ENCODE measurements at regions not wholly inside any gene's neighbourhood (a gene's known extent, or its start where the extent isn't known, plus 50 kb on each side); places are given as distances from the start of the nearest gene placed in this dataset.
"Not testable (repeated sequence)": the region's sequence is repeated elsewhere in the genome, so short reads cannot be mapped to it uniquely, and the experiment has no call there.

DNA sequence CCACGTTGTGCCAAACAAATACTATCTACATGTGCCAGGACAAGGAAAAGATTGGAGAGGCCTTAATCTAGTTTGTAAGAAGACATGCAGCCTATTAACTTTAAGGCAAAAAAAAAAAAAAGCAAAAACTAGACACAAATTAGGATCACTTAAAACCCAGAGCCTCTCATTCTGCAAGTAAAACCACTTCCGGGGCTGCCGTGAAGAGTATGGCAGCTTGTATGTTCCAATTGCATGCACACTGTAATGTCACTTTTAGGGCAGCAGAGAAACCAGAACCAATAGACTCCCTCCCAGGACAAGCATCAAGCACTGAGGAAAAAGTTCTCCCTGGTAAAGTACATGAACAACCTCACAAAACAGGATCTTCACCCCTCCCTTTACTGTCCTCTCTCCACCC is 70.6 kb downstream of the RSL24D1 start:
- no peak for DNase-seq (ENCODE audit: low read depth)

DNA sequence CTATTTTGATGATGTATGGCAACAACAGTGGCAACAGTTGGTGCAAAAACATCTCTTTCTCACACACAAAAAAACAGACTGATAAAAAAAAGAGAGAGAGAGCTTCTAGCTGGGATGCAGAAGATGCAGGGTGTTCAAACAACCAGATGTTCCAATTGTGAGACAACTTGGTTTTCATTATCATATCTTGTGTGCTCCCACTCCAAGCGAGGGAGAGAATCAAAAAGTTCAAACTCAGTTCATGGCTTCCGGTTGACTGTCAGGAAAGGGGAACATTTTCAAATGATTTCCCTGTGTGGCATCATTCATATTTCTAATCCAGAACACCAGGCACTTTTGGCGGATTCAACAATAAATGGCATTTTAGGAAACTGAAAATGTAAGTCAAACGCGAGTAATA is 72.1 kb downstream of the RSL24D1 start:
- no peak for DNase-seq (ENCODE audit: low read depth)

DNA sequence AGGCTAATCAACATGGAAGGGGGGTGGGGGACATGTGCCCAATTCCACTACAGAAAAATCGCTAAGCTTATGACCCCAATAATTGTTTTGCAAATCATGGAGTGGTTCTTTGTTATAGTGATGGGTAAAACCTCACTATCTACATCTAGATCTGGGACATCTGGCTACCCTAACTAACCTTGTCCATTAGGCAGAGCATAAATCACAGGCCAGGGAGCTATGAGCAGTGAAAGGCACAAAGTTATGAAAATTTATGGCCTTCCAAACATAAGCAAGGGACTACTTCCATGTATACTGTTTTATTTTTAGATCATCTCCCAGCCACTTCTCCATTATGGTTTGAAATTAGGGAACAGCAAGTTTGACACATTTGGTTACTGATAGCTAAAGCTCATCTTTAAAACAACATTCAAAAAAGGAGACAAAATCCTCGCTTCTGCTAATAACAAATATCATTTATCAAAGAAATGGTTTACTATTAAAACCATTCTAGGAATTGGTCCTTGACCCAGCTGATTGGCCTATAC is 78.3 kb downstream of the RSL24D1 start:
- no peak for DNase-seq (ENCODE audit: low read depth)

DNA sequence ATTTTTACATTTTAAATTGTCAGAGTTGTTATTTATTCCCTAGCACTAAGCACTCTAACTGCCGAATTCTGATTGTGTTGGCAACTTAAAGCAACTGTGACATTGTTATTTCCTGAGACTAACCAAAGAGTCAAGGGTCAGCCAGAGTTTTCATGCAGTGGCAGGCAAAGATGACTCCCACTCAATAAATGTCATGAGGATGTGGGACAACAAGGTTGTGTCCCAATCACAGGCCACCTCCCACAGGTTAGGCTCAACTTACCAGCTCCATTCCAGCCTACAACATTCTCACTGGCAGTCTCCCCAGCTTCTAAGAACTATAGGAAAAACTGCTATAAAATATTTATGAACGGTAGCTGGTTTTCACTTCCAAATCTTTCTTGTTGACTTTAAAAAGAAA is 80.1 kb downstream of the RSL24D1 start:
- no peak for DNase-seq (ENCODE audit: low read depth)

DNA sequence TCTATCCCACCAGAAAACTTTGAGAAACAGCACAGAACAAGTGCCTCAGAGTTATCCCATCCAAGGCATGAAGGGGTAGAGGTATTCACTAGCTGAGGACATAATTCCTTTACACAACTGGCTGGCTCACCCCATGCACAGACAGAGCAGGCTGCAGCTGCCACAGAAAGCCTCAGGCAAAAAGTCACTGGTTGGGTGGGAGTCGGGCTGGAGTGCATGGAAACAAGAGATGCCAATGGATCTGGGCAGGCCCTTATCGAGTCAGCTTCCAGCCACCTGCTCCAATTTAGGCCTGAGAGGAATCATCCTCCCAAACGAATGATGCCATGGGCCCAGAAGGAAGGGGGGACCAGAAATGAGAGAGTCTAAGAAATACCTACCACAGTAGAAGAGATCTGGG is 83.0 kb downstream of the RSL24D1 start:
- no peak for DNase-seq (ENCODE audit: low read depth)

DNA sequence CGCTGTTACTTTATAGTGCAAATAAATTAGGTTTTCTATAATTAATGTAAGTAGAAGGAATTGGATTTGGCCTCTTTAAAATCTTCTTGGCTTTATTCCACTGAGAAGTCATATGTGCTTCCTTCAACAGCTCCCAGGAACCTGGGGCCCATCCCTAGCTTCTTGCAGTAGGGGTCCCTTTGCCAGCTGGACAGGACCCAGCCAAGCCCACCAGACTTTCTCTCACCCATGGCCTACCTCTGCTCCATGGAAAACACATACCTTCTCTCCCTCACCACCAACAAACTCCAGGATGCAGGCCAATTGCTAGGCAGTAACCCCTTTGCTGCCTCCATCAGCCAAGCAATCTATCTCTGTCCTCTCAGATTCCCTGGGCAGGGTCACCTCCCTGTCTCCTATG is 84.0 kb downstream of the RSL24D1 start:
- no peak for DNase-seq (ENCODE audit: low read depth)

DNA sequence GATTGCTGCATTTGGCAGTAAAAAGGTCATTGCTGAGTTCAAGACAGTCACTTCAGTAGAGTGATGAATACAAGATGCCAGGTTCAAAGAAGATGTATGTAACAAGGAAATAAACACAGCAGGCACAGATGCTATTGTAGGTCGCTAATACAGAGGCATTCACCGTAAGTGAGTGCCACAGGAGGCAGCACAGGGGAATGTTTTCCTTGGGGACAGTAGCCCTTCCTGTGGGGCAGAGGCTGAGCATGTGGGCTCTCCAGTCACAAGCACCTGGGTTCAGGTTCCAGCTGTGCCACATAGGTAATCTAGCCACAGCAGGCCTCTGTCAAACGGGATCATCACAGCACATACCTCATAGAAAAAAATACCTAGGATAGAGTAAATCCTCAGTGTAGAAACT is 86.3 kb downstream of the RSL24D1 start:
- no peak for DNase-seq (ENCODE audit: low read depth)

DNA sequence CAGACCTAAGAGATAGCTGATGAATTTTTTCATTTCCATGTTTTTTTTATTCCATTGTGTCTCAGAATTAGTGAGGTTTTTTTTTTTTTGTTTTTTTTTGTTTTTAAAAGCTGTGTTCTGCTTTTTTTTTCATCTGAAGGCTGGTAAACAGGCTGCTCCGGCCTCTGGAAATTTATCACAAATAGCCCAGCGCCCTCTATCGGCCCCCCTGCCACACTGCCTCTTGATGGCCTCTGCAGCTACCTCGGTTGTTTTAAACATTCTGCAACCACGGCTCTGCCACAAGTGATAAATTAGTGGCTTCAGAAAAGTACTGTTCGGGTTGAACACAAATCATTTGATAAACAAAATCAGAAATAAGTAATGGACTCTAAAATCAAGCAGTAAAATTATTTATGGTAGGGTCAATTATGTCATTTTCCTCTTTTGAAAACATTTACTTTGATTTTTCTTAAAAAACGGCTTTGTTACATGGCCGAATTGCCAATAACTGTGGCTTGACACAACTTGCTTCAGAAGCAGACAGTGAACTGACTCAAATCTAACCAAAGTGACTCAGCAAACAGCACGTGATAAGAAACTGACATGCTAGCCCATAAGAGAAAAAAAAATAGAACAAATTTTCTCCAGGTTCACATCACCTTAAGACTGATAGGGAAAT is 87.8 kb downstream of the RSL24D1 start:
- DNase-seq (ENCODE audit: low read depth) = peak; percentile 52

DNA sequence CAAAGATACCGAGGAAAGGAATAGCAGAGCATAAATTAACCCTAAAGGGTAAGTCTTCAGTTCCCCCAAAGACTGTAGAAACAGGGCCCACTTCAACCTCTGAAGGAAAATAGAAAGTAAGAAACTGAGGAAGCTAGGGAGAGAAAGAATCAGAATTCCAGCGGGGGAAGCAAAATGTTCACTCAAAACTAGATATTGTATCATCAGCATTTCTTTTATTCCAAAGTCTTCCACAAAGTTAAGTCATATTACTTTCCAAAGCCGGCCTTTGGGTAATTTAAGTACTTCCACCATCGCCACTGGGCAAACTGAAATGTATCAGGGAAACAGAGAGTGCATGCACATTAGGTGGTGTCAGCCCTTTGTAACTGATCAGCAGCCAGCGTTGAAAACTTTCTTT is 88.3 kb downstream of the RSL24D1 start:
- DNase-seq (ENCODE audit: low read depth) = no peak

DNA sequence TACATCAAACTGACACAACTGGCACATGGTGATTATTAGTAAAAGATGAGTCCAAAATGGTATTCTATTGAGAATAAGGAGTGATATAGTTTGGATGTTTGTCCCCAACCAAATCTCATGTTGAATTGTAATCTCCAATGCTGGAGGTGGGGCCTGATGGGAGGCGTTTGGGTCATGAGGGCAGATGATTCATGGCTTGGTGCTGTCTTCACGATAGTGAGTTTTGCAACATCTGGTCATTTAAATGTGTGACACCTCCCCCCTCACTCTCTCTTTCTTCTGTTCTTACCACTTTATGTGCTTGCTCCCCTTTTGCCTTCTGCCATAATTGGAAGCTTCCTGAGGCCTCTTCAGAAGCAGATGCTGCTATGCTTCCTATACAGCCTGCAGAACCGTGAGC is 90.6 kb downstream of the RSL24D1 start:
- no peak for DNase-seq (ENCODE audit: low read depth)

DNA sequence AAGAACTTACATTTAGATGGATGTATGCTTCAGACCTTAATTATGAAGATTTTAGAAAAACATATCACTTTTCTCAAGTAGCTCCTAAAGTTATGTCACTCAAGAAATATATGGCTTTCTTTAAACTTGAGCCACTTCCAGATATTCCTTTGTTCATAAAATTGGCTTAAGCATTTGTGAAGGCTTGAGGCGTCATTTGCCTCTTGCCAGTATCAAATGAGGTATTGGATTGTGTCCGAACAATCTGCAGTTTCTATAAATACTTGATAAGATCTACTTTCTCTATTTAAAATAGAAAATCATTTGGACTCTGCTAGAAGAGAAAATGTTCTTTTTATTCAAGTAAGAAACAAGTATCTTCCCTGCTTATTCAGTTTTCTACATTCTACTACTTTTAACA is 102.6 kb downstream of the RSL24D1 start:
- DNase-seq (ENCODE audit: low read depth) = no peak

DNA sequence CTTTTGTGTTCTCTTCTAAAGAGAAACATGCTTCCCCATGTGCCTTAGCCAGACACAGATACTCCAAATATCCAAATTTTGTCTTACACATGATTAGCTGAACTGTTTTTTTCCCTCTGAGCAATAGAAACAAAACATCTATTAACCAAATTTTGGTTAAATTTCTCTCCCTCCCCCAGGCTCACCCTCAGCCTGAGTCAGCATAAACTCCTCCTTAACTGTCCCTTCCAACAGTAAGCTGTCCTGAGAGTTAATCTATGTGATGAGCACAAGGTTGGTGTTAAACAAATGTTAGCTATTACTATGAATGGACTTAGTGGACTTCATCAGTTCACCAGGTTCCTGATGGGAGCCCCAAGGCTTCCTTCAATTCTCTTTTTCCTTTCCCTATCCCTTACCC is 108.5 kb downstream of the RSL24D1 start:
- DNase-seq (ENCODE audit: low read depth) = no peak

DNA sequence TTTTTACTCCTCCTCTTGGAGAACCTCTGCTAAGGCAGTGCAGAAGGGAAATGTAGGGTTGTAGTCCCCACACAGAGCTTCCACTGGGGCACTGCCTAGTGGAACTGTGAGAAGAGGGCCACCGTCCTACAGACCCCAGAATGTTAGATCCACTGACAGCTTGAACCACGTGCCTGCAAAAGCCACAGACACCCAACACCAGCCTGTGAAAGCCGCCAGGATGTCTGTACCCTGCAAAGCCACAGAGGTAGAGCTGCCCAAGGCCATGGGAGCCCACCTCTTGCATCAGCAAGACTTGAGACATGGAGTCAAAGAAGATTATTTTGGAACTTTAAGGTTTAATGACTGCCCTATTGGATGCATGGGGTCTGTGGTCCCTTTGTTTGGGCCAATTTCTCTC is 112.1 kb downstream of the RSL24D1 start:
- DNase-seq (ENCODE audit: low read depth) = no peak

DNA sequence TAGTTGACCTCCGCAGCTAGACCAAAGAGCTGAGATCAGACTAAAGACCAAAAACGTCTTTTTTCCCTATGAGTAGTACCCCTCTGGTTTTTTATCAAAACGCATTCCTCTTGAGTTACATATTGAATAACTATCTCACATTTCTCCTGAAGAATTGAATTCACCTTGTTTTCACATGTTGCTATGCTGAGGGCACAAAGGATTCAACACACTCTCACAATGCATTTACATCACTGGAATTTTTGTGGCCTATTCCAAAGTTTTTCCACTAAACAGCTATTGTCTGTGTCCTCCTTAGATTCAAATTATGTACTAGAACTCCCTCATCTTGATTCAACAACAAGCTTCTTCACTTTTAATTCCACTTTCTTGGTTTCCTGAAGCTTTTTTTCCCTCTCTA is 112.5 kb downstream of the RSL24D1 start:
- DNase-seq (ENCODE audit: low read depth) = no peak

DNA sequence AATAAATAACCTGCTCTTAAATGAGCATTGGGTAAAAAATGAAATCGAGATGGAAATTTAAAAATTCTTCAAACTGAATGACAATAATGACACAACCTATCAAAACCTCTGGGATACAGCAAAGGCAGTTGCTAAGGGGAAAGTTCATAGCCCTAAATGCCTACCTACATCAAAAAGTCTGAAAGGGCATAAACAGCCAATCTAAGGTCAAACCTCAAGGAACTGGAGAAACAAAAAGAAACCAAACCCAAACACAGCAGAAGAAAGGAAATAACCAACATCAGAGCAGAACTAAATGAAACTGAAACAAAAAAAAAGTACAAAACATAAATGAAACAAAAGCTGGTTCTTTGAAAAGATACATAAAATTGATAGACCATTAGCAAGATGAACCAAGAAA is 119.7 kb downstream of the RSL24D1 start:
- DNase-seq (ENCODE audit: low read depth) = not testable (repeated sequence)

DNA sequence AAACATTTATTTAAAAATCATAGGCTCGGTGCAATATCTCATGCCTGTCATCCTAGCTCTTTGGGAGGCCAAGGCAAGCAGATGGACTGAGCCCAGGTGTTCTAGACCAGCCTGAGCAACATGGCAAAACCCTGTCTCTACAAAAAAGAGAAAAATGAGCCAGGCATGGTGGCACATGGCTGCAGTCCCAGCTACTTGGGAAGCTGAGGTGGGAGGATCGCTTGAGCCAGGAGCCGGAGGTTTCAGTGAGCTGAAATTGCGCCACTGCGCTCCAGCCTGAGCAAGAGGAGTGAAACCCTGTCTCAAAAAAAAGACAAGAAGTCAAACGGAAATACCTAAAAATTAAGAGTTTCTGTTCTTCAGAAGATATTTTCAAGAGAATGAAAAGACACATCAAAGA is 122.3 kb downstream of the RSL24D1 start:
- no peak for DNase-seq (ENCODE audit: low read depth)

DNA sequence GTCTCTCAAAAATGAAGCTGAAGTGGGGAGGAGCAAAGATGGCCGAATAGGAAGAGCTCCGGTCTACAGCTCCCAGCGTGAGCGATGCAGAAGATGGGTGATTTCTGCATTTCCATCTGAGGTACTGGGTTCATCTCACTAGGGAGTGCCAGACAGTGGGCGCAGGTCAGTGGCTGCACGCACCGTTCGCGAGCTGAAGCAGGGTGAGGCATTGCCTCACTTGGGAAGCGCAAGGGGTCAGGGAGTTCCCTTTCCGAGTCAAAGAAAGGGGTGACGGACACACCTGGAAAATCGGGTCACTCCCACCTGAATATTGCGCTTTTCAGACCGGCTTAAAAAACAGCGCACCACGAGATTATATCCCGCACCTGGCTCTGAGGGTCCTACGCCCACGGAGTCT is 132.8 kb downstream of the RSL24D1 start:
- DNase-seq (ENCODE audit: low read depth) = not testable (repeated sequence)

DNA sequence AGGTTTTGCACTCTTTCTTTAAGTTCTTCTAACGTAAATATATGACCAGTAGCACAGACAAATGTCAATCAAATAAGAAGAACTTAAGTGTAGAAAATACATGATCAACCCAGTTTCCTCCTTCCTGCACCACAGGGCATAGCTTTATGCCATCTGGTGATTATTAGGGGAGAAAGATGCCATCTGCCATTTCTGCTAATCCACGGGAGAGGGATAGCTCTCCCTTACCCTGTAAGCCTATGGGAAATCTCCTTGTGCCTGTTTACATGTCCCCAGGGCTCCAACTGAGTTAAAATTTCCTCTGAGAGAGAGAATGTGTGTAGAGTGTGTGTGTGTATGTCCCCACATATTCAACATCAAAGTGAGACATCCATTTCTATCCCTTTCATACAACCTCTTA is 135.9 kb downstream of the RSL24D1 start:
- no peak for DNase-seq (ENCODE audit: low read depth)

DNA sequence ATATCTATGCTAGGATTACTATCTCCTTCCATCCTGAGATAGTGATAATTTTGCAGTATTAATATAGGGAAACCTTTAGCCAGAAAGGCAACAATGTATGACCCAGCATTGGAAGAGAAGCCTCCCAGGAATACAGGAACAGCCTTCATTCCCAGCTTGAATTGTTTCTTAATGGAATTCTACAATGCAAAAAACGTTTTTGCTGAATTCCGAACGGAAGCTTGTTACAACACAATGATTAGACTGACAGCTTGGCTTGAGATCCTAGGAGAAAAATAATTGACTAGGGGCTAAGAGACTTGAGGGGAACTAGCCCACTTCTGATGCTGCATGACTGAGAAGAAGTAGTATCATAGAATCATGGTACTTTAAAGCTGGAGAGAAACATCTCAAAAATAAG is 140.2 kb downstream of the RSL24D1 start:
- DNase-seq (ENCODE audit: low read depth) = no peak

DNA sequence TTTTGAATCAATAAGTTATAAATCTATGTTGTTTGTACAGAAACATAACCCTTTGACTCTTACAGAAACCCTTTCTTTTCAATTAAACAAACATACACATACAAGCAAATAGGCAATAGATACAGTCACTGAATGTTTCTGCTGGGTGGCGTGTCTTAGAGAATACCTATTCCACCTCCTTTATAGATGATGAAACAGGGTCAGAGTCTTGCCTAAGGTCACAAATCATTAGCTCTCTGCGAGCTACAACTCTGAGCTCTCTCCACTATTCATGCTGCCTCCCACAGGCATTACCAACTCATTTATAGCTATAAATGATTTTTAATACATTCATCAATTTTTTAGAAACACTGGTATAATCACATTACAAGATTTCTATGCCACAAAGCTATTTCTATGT is 152.6 kb downstream of the RSL24D1 start:
- no peak for DNase-seq (ENCODE audit: low read depth)

DNA sequence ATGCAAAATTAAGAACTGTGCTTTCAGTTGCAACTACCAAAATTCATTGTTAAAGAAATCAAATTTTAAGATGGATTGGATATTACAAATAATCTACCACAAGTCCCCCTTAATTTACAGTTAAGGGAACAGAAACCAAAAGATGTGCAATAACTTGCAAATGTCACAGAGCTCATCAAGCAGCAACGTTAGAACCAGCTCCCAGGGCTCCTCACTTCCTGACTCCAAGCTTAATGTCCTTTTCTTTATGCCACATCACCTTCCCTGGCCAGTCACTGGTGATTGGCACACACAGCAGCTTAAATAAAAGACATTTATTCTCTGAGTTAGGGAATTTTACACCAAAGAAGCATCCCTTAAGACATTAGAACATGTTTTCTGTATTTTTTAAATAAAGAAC is 159.7 kb downstream of the RSL24D1 start:
- no peak for DNase-seq (ENCODE audit: low read depth)

DNA sequence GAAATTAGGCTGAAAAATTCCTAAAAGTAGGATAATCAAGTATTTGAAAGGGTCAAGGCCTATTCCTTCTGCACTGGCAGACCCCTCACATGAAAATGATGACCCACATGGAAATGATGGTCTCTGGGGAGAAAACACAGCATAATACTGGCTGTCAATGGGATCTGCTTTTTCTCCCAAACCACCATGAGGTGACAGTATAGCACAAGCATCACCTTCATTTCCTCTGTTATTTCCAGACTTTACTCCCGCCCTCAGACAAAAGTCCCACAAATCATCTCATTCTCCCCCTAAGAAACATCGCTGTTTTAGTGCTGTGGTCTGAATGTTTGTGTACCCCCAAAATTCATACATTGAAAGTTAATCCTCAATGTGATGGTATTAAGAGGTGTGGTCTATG is 161.0 kb downstream of the RSL24D1 start:
- DNase-seq (ENCODE audit: low read depth) = no peak

DNA sequence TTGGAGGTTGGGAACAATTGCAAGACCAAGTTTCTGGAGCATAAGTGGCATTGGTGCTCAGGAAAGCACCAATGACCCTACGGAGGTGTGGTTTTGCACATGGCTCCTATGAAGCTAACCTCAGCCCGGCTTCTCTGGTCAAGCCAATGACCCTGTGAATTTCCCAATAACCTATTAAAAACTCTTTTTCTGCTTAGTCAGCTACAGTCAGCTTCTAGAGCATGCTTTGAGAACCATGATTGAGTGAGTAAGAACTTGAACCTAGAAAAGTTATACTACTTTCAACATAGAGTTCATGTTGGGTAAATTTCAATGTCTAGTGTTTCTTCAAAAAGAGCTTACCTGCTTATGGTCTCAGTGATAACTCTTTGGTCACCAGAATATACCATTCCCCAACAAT is 163.2 kb downstream of the RSL24D1 start:
- no peak for DNase-seq (ENCODE audit: low read depth)

DNA sequence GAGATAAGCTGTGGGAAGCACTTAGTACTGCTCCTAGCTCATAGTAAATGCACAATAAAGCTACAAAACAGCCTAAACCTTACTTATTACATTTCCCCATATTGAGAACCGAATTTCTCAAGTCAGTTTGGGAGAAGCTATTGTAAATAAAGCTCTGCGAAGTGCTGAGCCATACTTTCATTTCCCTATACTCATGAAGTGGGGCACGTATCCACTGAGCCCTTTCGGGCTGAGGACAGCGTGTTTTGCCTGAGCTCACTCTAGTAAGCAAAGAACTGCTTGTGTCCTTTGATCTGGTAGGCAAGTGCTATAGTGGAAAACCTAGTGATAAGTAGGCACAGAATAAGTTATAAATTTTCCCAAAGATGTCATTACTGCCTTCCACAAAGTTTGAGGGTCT is 165.0 kb downstream of the RSL24D1 start:
- DNase-seq (ENCODE audit: low read depth) = no peak

DNA sequence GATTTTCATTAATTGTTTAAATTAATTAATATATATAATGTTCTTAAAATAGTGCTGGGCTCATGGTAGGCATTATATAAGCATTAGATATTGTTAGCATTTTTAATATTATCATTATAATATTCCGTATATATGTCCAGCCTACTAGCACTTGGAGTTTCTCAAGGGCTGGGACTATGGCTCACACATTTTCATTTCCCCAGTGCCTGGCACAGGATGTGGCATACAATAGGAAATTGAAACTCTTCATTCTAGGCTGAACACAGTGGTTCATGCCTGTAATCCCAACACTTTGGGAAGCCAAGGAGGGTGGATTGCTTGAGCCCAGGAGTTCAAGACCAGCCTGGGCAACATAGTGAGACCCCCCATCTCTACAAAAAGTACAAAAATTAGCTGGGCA is 170.4 kb downstream of the RSL24D1 start:
- no peak for DNase-seq (ENCODE audit: low read depth)
